ENCODE measurements at regions not wholly inside any gene's neighbourhood (a gene's known extent, or its start where the extent isn't known, plus 50 kb on each side); places are given as distances from the start of the nearest gene placed in this dataset.
"Not testable (repeated sequence)": the region's sequence is repeated elsewhere in the genome, so short reads cannot be mapped to it uniquely, and the experiment has no call there.

DNA sequence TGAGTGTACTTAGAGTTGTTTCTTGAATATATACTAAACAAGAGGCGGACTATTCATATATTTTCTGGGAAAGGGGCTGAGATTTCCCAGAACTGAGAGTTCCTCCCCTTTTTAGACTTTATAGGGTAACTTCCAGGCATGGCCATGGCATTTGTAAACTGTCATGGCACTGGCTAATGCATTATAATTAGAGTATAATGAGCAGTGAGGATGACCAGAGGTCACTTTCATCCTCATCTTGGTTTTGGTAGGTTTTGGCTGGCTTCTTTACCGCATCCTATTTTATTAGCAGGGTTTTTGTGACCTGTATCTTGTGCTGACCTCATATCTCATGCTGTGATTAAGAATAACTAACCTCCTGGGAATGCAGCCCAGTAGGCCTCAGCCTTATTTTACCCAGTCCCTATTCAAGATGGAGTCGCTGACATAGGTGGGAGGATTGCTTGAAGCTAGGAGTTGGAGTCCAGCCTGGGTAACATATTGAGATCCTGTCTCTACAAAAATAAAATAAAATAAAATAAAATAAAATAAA is 91.4 kb downstream of the MOBP start:
- Histone ChIP-seq H3K4me1 (ENCODE audit: control insufficient read depth, insufficient read depth, low read length) (no peaks in the 10 kb centered on the region), H3K36me3 (ENCODE audit: control insufficient read depth, insufficient read depth, low read length) (no peaks in the 10 kb centered on the region), H3K9me3 (ENCODE audit: control insufficient read depth, insufficient read depth, low read length) (no peaks in the 10 kb centered on the region), H3K27me3 (ENCODE audit: control insufficient read depth, insufficient read depth, low read length) (no peaks in the 10 kb centered on the region), H3K27ac (ENCODE audit: low read length) (no peak overlapping the region), H3K4me3 (ENCODE audit: low read length) (no peak overlapping the region)
- DNase-seq (ENCODE audit: low read depth, low spot score), result no peak
- no CpG with 5 or more reads among the region's 3 CpGs for WGBS (ENCODE audit: insufficient coverage, insufficient read length)

DNA sequence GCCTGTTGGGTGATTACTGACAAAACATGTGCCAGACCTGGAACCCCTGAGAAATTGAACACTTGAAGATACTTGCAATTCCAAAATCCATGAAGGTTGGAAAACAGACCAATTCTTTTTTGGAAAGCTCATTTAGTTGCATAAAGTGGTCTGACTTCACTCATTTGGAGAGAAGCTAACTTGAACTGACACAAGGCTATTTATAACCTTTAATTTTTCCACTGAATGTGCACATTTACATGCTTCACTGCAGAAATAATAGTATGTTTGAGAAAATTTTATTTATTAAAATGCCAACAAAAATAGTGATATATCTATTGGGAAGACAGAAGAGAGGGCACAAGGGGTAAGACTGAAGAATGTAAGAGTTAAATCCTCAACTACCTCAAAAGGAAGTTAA is 92.1 kb downstream of the MOBP start:
- Histone ChIP-seq H3K27me3 (ENCODE audit: control insufficient read depth, insufficient read depth, low read length) (no peaks in the 10 kb centered on the region), H3K4me1 (ENCODE audit: control insufficient read depth, insufficient read depth, low read length) (no peaks in the 10 kb centered on the region), H3K4me3 (ENCODE audit: low read length) (no peak overlapping the region), H3K27ac (ENCODE audit: low read length) (no peak overlapping the region), H3K9me3 (ENCODE audit: control insufficient read depth, insufficient read depth, low read length) (no peaks in the 10 kb centered on the region), H3K36me3 (ENCODE audit: control insufficient read depth, insufficient read depth, low read length) (no peaks in the 10 kb centered on the region)
- DNase-seq (ENCODE audit: low read depth, low spot score), result no peak

DNA sequence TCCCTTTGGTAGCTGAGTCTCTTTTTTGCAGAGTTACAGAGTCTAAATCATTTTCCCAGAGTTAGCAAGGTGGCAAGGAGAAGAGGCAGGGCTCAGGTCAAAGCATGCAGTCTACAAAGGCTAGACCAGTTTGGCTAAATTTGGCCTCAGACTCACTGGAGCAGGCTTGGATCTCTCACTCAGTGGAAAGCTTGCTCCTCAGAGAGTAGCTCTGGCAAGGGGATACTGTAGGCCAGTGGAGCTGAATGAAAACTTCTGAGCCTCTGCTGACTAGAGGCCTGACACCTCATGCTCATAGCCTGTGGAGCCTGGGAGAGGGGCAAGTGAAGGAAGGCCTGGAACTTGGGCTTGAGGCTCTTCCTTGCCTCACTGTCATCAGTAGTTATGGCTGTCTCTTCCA is 101.0 kb downstream of the MOBP start:
- DNase-seq (ENCODE audit: low read depth, low spot score), result no peak
- Histone ChIP-seq H3K27me3 (ENCODE audit: control insufficient read depth, insufficient read depth, low read length) (no peaks in the 10 kb centered on the region), H3K4me3 (ENCODE audit: low read length) (no peak overlapping the region), H3K4me1 (ENCODE audit: control insufficient read depth, insufficient read depth, low read length) (no peaks in the 10 kb centered on the region), H3K27ac (ENCODE audit: low read length) (no peak overlapping the region), H3K36me3 (ENCODE audit: control insufficient read depth, insufficient read depth, low read length) (no peaks in the 10 kb centered on the region), H3K9me3 (ENCODE audit: control insufficient read depth, insufficient read depth, low read length) (no peaks in the 10 kb centered on the region)

DNA sequence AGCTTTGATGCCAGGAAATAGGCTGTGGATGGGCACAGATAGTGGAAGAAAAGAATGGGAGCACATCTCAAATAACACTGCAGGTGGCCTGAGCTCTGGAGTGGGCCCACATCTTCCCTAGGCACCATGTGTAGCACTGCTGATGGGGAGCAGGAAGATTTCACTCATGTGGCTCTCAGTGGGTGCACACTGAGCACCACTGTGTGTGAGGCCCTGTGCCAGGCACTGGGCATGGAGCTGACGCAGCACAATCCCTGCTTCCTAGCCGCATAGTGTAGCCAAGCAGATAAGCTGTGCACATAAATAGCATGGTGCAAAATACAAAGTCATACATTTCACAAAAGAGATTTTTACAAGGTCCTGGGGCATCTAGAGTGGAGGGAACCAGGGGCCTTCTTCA is 101.6 kb downstream of the MOBP start:
- Histone ChIP-seq H3K4me1 (ENCODE audit: control insufficient read depth, insufficient read depth, low read length) (no peaks in the 10 kb centered on the region), H3K9me3 (ENCODE audit: control insufficient read depth, insufficient read depth, low read length) (no peaks in the 10 kb centered on the region), H3K27me3 (ENCODE audit: control insufficient read depth, insufficient read depth, low read length) (no peaks in the 10 kb centered on the region), H3K36me3 (ENCODE audit: control insufficient read depth, insufficient read depth, low read length) (no peaks in the 10 kb centered on the region), H3K4me3 (ENCODE audit: low read length) (no peak overlapping the region), H3K27ac (ENCODE audit: low read length) (no peak overlapping the region)
- no peak for DNase-seq (ENCODE audit: low read depth, low spot score)
- no CpG with 5 or more reads among the region's 2 CpGs for WGBS (ENCODE audit: insufficient coverage, insufficient read length)

DNA sequence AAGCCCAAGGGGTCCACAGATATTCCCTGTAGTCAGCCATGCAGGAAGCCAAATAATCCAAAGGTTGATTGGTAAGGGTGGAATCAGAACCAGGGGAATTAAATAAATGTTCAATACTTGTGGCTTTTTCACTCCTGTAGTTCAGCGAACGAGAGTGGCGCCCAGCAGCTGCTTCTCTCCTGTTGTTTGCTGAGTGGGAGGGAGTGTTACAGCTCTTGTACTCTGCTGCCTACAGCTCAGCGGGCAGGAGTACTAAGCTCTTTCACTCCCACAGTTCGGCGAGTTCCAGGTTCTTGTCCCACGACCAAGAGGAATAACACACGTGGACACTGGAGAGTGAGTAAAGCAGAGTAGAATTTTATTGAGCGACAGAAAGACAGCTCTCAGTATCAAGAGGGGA is 105.9 kb downstream of the MOBP start:
- H3K27me3 ChIP-seq (ENCODE audit: control insufficient read depth, insufficient read depth, low read length), result no peaks in the 10 kb centered on the region
- H3K9me3 ChIP-seq (ENCODE audit: control insufficient read depth, insufficient read depth, low read length), result no peaks in the 10 kb centered on the region
- WGBS (ENCODE audit: insufficient coverage, insufficient read length), result no CpG with 5 or more reads among the region's 9 CpGs
- no peaks in the 10 kb centered on the region for H3K36me3 ChIP-seq (ENCODE audit: control insufficient read depth, insufficient read depth, low read length)
- H3K4me3 ChIP-seq (ENCODE audit: low read length), result no peak overlapping the region
- no peak for DNase-seq (ENCODE audit: low read depth, low spot score)
- no peaks in the 10 kb centered on the region for H3K4me1 ChIP-seq (ENCODE audit: control insufficient read depth, insufficient read depth, low read length)
- no peak overlapping the region for H3K27ac ChIP-seq (ENCODE audit: low read length)

DNA sequence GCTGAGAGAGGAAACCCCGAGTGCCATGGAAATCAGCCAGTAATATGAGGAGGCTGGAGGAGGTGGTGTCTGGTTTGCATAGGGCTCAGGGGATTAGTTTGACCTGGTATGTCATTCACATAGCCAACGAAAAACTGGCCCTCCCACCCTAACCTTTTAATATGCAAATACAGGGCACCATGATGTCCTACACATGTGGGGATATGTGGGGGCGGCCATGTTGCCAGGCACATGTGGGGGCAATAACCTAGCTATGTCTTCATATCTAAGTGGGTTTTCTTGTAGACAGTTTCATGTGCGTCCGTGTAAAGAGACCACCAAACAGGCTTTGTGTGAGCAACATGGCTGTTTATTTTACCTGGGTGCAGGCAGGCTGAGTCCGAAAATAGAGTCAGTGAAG is 110.1 kb downstream of the MOBP start:
- DNase-seq (ENCODE audit: low read depth, low spot score), result peak; percentile 35
- no CpG with 5 or more reads among the region's 6 CpGs for WGBS (ENCODE audit: insufficient coverage, insufficient read length)
- Histone ChIP-seq H3K9me3 (ENCODE audit: control insufficient read depth, insufficient read depth, low read length) (no peaks in the 10 kb centered on the region), H3K36me3 (ENCODE audit: control insufficient read depth, insufficient read depth, low read length) (no peaks in the 10 kb centered on the region), H3K4me1 (ENCODE audit: control insufficient read depth, insufficient read depth, low read length) (no peaks in the 10 kb centered on the region), H3K27me3 (ENCODE audit: control insufficient read depth, insufficient read depth, low read length) (no peaks in the 10 kb centered on the region), H3K27ac (ENCODE audit: low read length) (no peak overlapping the region), H3K4me3 (ENCODE audit: low read length) (no peak overlapping the region)

DNA sequence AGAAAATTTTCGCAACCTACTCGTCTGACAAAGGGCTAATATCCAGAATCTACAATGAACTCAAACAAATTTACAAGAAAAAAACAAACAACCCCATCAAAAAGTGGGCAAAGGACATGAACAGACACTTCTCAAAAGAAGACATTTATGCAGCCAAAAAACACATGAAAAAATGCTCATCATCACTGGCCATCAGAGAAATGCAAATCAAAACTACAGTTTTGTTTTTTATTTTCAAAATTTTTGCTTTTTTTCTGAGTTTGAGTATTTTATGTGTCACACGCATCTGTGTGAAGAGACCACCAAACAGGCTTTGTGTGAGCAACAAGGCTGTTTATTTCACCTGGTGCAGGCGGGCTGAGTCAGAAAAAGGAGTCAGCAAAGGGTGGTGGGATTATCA is 118.7 kb downstream of the MOBP start:
- not testable (repeated sequence) for H3K4me3 ChIP-seq (ENCODE audit: low read length); DNase-seq (ENCODE audit: low read depth, low spot score); H3K36me3 ChIP-seq (ENCODE audit: control insufficient read depth, insufficient read depth, low read length); H3K4me1 ChIP-seq (ENCODE audit: control insufficient read depth, insufficient read depth, low read length); H3K9me3 ChIP-seq (ENCODE audit: control insufficient read depth, insufficient read depth, low read length); H3K27ac ChIP-seq (ENCODE audit: low read length); H3K27me3 ChIP-seq (ENCODE audit: control insufficient read depth, insufficient read depth, low read length)
- WGBS (ENCODE audit: insufficient coverage, insufficient read length), result no CpG with 5 or more reads among the region's 4 CpGs

DNA sequence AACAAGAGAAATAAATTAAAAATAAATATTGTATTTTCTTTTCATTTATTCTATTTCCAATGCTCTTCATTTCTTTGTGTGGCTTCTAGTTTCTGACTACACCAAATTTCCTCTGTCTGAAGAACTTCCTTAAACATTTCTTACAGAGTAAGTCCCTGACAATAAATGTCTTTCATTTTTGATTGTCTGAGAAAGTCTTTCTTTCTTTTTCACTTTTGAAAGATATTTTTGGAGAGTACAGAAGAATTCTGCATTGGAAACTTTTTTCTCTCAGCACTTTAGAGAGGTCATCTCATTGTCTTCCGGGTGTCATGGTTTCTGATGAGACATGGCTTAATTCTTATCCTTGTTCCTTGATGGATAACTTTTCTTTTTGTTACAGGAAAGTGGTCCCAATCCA is 119.6 kb downstream of the MOBP start:
- no peaks in the 10 kb centered on the region; the same call in 1 of the 2 replicates for H3K36me3 ChIP-seq (ENCODE audit: control insufficient read depth, insufficient read depth, low read length)
- no peak overlapping the region for H3K4me3 ChIP-seq (ENCODE audit: low read length)
- no peaks in the 10 kb centered on the region for H3K27me3 ChIP-seq (ENCODE audit: control insufficient read depth, insufficient read depth, low read length)
- no peak overlapping the region for H3K27ac ChIP-seq (ENCODE audit: low read length)
- H3K4me1 ChIP-seq (ENCODE audit: control insufficient read depth, insufficient read depth, low read length), result no peaks in the 10 kb centered on the region
- no peaks in the 10 kb centered on the region; the same call in 1 of the 2 replicates for H3K9me3 ChIP-seq (ENCODE audit: control insufficient read depth, insufficient read depth, low read length)
- no peak for DNase-seq (ENCODE audit: low read depth, low spot score)
- WGBS (ENCODE audit: insufficient coverage, insufficient read length), result no CpG with 5 or more reads among the region's 1 CpG

DNA sequence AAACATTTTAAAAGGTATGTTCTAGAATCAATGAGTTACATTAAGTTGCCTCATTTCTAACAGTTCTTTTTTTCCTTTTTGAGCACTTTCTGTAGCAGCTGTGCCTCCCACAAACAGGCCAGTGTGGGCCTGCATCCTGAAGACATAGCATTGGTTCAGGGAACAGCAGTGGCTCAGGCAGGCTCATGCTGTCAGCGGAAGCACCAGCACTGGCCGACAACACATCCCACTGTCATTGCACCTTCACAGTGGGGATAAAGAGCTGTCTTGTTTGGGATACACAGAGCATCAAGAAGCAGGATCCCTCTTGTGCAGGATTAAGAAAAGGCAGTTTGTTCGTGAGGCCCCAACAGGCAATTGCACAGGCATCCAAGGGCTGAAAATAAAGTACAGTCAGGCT is 123.3 kb downstream of the MOBP start:
- no peak overlapping the region for H3K4me3 ChIP-seq (ENCODE audit: low read length)
- H3K4me1 ChIP-seq (ENCODE audit: control insufficient read depth, insufficient read depth, low read length), result no peaks in the 10 kb centered on the region
- H3K27ac ChIP-seq (ENCODE audit: low read length), result no peak overlapping the region
- H3K9me3 ChIP-seq (ENCODE audit: control insufficient read depth, insufficient read depth, low read length), result no peaks in the 10 kb centered on the region
- no peaks in the 10 kb centered on the region; the same call in 1 of the 2 replicates for H3K36me3 ChIP-seq (ENCODE audit: control insufficient read depth, insufficient read depth, low read length)
- no peak for DNase-seq (ENCODE audit: low read depth, low spot score)
- WGBS (ENCODE audit: insufficient coverage, insufficient read length), result no CpG with 5 or more reads among the region's 3 CpGs
- no peaks in the 10 kb centered on the region for H3K27me3 ChIP-seq (ENCODE audit: control insufficient read depth, insufficient read depth, low read length)

DNA sequence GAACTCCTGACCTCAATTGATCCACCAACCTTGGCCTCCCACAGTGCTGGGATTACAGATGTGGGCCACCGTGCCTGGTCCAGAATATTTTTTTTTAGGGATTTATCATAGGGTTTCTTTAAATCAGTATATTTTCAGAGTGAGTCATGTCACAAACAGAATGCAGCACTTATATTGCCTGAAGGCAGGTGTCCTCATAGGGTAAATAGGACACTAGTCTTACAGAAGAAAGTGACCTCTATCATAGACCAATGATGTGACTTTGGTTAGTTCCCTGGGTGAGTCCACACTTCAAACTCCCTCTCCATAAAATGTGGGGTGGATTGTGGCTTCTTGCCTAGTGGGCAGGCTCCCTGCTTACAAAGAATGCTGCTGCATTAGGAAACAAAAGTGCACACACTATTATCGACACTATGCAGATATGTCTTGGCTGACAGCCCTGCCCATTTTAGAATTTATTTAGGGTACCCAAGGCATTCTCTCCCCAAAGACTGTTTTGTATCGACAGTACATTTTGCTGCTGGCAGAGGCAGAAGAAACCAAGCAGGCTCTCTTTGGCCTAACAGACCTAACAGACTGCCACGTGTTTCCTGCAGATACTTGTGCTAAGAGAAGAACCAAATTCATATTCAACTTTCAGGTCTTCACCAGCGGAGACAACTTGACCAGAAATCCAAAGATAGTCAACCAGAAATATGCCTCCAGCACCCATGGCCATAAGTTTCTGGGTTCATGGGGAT is 125.0 kb downstream of the MOBP start:
- WGBS (ENCODE audit: insufficient coverage, insufficient read length), result no CpG with 5 or more reads among the region's 5 CpGs
- no peaks in the 10 kb centered on the region; the same call in 1 of the 2 replicates for H3K36me3 ChIP-seq (ENCODE audit: control insufficient read depth, insufficient read depth, low read length)
- H3K9me3 ChIP-seq (ENCODE audit: control insufficient read depth, insufficient read depth, low read length), result no peaks in the 10 kb centered on the region
- H3K4me1 ChIP-seq (ENCODE audit: control insufficient read depth, insufficient read depth, low read length), result no peaks in the 10 kb centered on the region
- H3K4me3 ChIP-seq (ENCODE audit: low read length), result no peak overlapping the region
- no peaks in the 10 kb centered on the region for H3K27me3 ChIP-seq (ENCODE audit: control insufficient read depth, insufficient read depth, low read length)
- no peak overlapping the region for H3K27ac ChIP-seq (ENCODE audit: low read length)
- DNase-seq (ENCODE audit: low read depth, low spot score), result no peak

DNA sequence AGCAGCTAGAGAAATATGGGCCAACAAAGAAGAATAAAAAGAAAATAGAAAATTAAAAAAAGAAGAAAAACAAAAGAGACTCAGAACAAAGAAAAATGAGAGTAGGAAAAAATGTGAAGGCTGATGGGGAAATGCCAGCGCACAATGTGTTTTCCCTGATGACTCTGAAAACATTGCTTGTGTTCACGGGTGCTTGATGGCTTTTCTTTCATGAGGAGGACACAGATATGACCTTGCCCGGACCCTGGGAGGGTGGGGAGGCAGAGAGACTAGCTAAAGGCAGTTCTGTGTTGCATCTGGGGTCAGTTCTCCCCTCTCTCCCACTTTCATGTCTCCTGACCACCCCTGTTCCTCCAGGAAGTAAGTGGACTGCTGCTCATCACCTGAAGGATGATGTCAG is 125.9 kb downstream of the MOBP start:
- no peaks in the 10 kb centered on the region for H3K9me3 ChIP-seq (ENCODE audit: control insufficient read depth, insufficient read depth, low read length)
- no peak overlapping the region for H3K27ac ChIP-seq (ENCODE audit: low read length)
- no CpG with 5 or more reads among the region's 3 CpGs for WGBS (ENCODE audit: insufficient coverage, insufficient read length)
- H3K27me3 ChIP-seq (ENCODE audit: control insufficient read depth, insufficient read depth, low read length), result no peaks in the 10 kb centered on the region
- no peaks in the 10 kb centered on the region for H3K4me1 ChIP-seq (ENCODE audit: control insufficient read depth, insufficient read depth, low read length)
- H3K4me3 ChIP-seq (ENCODE audit: low read length), result no peak overlapping the region
- no peaks in the 10 kb centered on the region for H3K36me3 ChIP-seq (ENCODE audit: control insufficient read depth, insufficient read depth, low read length)
- DNase-seq (ENCODE audit: low read depth, low spot score), result no peak

Measured in iPS DF 6.9 (cell line).